Kidney epithelial cell (primary cell): ENCODE measurements at regions not wholly inside any gene's neighbourhood (a gene's known extent, or its start where the extent isn't known, plus 50 kb on each side); places are given as distances from the start of the nearest gene placed in this dataset.

Source experiments
- DNase-seq: peaks from one replicate; pipeline ENCODE4 v3.0.0-alpha.2; 2010; ENCODE audit warnings: low read depth
- H3K27me3 ChIP-seq: 2 replicates; pipeline ENCODE4 v1.6.0; 2011; ENCODE audit warnings: low read length; ENCODE audit not compliant: control insufficient read depth, insufficient read depth
- H3K36me3 ChIP-seq: 2 replicates; pipeline ENCODE4 v1.5.1; 2011; ENCODE audit warnings: low read length; ENCODE audit not compliant: control insufficient read depth, insufficient read depth
- H3K4me3 ChIP-seq: 2 replicates; pipeline ENCODE4 v1.5.1; 2011; ENCODE audit warnings: low read depth, mild to moderate bottlenecking, control low read depth, low read length
- CTCF ChIP-seq: IDR thresholded peaks from 2 replicates; pipeline ENCODE4 v1.5.1; 2011; ENCODE audit warnings: mild to moderate bottlenecking, moderate library complexity, low read length, control low read depth, inconsistent platforms; ENCODE audit not compliant: insufficient read depth, poor library complexity, severe bottlenecking

- no peak for TF ChIP-seq CTCF
- DNase-seq: no peak
- no peaks in the 10 kb centered on the region for H3K27me3 ChIP-seq
These were observed 455.9 kb downstream of the TDRD3 start for GRCh38 chr13:60852886-60853285.

GRCh38 chr13:60851378-60851777, 454.4 kb downstream of the TDRD3 start:
- DNase-seq: no peak
- Histone ChIP-seq H3K27me3 (no peaks in the 10 kb centered on the region), H3K36me3 (no peaks in the 10 kb centered on the region), H3K4me3 (no peak overlapping the region)
- TF ChIP-seq CTCF: no peak

More at GRCh38 chr13:60852886-60853285, 455.9 kb downstream of the TDRD3 start:
- no peaks in the 10 kb centered on the region for H3K36me3 ChIP-seq
- H3K4me3 ChIP-seq: no peak overlapping the region

- Histone ChIP-seq H3K36me3 (no peaks in the 10 kb centered on the region), H3K27me3 (no peaks in the 10 kb centered on the region), H3K4me3 (no peak overlapping the region)
- no peak for DNase-seq
- no peak for TF ChIP-seq CTCF
These were observed 453.5 kb downstream of the TDRD3 start for GRCh38 chr13:60850526-60850925.

- Histone ChIP-seq H3K36me3 (no peaks in the 10 kb centered on the region), H3K27me3 (no peaks in the 10 kb centered on the region), H3K4me3 (no peak overlapping the region)
- peak; percentile 52 for DNase-seq
- TF ChIP-seq CTCF: no peak
These were observed 441.6 kb downstream of the TDRD3 start for GRCh38 chr13:60838581-60838980.

- no peaks in the 10 kb centered on the region for H3K27me3 ChIP-seq
- H3K4me3 ChIP-seq: no peak overlapping the region
- TF ChIP-seq CTCF: no peak
- no peaks in the 10 kb centered on the region for H3K36me3 ChIP-seq
- no peak for DNase-seq
These were observed 440.8 kb downstream of the TDRD3 start for GRCh38 chr13:60837806-60838205.

- H3K27me3 ChIP-seq: no peaks in the 10 kb centered on the region
- no peak for DNase-seq
- H3K36me3 ChIP-seq: no peaks in the 10 kb centered on the region
- no peak for TF ChIP-seq CTCF
- no peak overlapping the region for H3K4me3 ChIP-seq
These were observed 439.8 kb downstream of the TDRD3 start for GRCh38 chr13:60836821-60837220.
